ENCODE measurements at regions not wholly inside any gene's neighbourhood (a gene's known extent, or its start where the extent isn't known, plus 50 kb on each side); places are given as distances from the start of the nearest gene placed in this dataset.

DNA sequence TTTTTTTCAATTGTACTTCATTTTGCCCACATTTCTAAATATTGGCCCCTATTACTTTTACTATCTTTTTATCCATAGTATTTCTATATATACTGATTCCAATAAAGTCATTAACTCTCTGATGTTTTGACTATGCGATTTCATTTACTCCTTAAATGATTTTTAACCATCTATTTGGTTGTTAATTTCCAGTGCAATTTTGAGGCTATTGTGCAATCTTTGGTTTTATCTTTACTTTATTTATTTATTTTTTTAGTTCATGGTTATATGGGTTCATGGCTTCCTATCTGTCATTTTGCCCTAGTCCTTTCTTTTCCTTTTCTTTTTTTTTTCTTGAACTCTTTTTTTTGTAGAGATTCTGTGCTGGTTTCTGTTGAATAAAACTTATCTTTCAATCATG lies 1408.0 kb upstream of the GBE1 start:
- TF ChIP-seq, protein P1, sequence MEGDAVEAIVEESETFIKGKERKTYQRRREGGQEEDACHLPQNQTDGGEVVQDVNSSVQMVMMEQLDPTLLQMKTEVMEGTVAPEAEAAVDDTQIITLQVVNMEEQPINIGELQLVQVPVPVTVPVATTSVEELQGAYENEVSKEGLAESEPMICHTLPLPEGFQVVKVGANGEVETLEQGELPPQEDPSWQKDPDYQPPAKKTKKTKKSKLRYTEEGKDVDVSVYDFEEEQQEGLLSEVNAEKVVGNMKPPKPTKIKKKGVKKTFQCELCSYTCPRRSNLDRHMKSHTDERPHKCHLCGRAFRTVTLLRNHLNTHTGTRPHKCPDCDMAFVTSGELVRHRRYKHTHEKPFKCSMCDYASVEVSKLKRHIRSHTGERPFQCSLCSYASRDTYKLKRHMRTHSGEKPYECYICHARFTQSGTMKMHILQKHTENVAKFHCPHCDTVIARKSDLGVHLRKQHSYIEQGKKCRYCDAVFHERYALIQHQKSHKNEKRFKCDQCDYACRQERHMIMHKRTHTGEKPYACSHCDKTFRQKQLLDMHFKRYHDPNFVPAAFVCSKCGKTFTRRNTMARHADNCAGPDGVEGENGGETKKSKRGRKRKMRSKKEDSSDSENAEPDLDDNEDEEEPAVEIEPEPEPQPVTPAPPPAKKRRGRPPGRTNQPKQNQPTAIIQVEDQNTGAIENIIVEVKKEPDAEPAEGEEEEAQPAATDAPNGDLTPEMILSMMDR (IDR thresholded peaks at IDR 0.05; ENCODE audit: low read depth, low read length, poor library complexity, severe bottlenecking), result no peak
- no peak for TF ChIP-seq EZH2phosphoT487 (IDR thresholded peaks at IDR 0.05; ENCODE audit: borderline replicate concordance, low read length)
